IPS-11a (cell line): ENCODE measurements at regions not wholly inside any gene's neighbourhood (a gene's known extent, or its start where the extent isn't known, plus 50 kb on each side); places are given as distances from the start of the nearest gene placed in this dataset.
A peak's percentile ranks its signal among the peaks of the same experiment; 100 is the strongest.

Experiments used
- H3K4me3 ChIP-seq: one replicate; pipeline ENCODE4 v1.5.1; 2013; ENCODE audit warnings: low read depth, low read length, control low read depth

DNA sequence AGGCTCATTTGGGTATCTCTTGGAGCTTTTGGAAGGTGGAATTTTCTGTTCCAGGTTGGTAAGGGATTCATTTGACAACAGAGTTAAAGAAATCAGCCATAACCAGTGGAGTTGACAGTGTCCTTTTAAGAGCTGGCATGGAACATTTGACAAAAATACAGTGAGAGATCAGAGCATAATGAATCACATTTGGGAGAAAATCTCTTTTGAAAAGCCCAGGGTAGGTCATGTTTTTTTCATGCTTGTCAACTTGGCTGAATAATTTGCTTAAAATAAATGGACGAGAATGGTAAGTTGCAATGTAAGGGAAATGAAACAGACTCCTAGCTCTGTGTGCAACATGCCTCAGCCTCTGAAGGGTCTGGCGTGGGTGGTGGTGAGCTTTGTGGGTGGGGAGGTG is 235.3 kb upstream of the N4BP1 start:
- H3K4me3 ChIP-seq, result no peak overlapping the region

DNA sequence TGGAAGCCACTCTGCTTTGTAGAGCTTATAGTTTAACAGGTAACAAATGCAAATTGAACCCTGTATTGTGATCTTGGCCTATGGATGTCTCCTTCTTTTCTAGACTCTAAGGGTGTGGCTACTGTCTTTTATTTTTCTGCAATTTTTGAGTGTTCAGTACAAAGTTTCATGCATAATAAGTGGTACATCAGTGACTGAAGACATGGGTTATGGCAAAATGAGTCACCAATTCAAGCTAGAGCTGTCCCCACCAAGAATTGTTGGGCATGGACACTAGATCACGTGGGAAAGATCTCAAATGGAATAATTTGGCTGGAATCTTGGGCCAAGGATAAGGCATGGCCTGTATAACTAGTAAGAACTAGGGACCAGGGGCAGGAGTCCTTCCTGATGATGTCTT is 228.4 kb upstream of the N4BP1 start:
- no peak overlapping the region for H3K4me3 ChIP-seq

DNA sequence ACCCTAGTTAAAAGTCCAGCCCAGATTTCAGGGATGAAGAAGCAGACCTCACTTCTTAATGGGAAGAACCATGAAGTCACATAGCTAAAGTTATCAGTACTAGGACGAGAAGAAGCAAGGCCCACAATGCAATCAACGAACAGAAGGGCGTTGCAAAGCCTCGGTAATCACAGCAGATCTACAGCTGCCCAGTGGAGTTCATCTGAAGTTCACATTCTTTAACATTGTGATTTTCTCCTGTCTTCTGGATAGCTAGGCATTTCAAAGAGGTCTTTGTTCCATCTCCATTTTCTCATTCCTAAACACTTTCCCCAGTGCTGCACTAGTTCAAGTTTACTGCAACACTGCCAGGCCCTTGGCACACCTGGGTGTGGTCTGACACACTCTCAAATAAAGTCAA is 226.7 kb upstream of the N4BP1 start:
- H3K4me3 ChIP-seq, result no peak overlapping the region

DNA sequence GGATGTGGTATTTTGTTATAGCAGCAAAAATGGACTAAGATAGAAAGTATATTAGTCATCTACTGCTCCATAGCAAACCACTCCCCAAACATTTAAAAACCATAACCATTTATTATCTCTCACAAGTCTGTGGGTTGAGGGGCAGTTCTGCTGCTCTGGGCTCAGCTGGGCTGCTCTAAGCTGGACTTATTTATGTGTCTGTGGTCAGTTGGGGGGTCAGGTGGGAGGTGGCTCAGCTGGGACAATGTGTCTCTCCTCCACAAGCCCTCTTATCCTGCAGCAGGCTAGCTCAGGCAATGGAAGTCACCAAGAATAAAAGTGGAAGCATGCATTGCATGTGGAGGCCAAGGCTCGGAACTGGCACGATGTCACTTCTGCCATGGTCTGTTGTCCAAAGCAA is 226.1 kb upstream of the N4BP1 start:
- no peak overlapping the region for H3K4me3 ChIP-seq

- H3K4me3 ChIP-seq, result no peak overlapping the region
Observed at GRCh38 chr16:48834576-48834975, 224.6 kb upstream of the N4BP1 start.

- no peak overlapping the region for H3K4me3 ChIP-seq
Observed at GRCh38 chr16:48833461-48833860, 223.5 kb upstream of the N4BP1 start.

- H3K4me3 ChIP-seq, result no peak overlapping the region
Observed at GRCh38 chr16:48831076-48831722, 221.2 kb upstream of the N4BP1 start.

- H3K4me3 ChIP-seq, result no peak overlapping the region
Observed at GRCh38 chr16:48829336-48830310, 219.6 kb upstream of the N4BP1 start.

- no peak overlapping the region for H3K4me3 ChIP-seq
Observed at GRCh38 chr16:48824271-48824670, 214.3 kb upstream of the N4BP1 start.

DNA sequence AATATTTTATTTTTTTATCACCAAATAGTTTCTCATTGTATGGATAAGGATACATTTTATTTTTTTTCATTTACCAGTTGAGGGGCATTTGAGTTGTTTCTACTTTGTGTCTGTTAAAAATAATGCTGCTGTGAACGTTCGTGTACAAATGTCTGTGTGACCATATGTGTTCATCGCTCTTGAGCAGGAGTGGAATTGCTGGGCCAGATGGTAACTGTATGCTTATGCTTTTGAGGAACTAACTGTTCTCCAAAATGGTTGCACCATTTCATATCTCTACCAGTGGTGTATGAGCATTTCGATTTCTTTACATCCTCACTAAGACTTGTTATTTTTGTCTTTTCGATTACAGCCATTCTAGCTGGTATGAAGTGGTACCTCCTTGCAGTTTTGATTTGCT is 212.5 kb upstream of the N4BP1 start:
- H3K4me3 ChIP-seq, result no peak overlapping the region

- no peak overlapping the region for H3K4me3 ChIP-seq
Observed at GRCh38 chr16:48820379-48820778, 210.4 kb upstream of the N4BP1 start.

DNA sequence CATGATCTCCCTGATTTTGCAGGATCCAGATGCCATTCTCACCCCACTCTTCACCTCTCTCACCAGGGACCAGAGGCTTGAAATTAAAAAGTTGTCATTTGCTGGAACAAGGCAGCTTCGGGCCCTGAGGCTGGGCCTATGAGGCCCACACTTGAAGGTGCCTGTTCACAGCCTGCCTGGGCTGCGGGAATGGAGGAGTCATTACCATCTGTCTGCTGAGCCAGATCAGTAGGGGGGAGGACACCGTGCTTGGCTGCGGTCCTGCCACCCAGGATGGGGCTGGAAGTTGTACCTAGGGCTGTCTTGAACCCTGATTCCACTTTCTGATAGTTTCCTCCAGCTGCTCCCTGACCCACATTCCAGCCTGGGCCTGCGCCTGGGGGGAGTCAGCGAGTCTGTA is 208.3 kb upstream of the N4BP1 start:
- H3K4me3 ChIP-seq, result no peak overlapping the region

DNA sequence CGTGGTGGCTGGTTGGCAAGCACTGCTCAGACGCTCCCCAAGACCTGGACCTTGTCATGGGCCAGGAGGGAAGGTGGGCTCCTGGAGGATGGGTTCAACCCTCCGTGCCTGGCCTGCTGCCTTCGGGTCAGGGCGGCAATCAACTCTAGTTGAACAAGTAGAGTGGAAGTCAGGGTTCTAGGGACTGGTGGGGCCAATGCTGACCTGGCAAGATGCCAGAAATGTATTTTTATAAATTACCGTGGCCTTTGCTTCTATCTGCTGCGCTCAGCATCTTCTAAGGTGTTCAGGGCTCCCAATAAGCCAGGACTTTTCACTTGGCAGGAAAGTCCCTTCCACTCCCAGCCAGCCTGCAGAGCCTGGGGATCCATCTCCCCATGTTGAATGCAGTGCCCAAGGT is 207.1 kb upstream of the N4BP1 start:
- no peak overlapping the region for H3K4me3 ChIP-seq

DNA sequence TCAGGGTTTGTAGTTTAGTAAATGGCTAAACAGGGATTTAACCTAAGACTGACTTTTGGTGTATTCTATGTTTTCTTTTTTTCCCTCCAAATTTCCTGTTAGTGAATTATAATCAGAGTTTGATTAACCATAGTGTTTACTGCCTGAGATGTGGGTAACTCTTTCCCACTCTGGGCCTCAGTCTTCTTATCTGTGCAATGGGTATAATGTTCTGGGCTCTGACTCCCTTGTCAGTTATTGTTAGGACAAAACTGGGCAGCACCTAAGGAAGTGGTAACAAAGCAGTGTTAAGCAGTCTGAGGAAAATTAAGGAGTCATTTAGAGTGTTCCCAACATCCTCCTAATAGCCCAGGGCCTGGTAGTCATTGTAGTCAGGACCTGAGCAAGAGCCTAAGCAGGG is 206.4 kb upstream of the N4BP1 start:
- H3K4me3 ChIP-seq, result no peak overlapping the region

- H3K4me3 ChIP-seq, result no peak overlapping the region
Observed at GRCh38 chr16:48814994-48815393, 205.0 kb upstream of the N4BP1 start.

DNA sequence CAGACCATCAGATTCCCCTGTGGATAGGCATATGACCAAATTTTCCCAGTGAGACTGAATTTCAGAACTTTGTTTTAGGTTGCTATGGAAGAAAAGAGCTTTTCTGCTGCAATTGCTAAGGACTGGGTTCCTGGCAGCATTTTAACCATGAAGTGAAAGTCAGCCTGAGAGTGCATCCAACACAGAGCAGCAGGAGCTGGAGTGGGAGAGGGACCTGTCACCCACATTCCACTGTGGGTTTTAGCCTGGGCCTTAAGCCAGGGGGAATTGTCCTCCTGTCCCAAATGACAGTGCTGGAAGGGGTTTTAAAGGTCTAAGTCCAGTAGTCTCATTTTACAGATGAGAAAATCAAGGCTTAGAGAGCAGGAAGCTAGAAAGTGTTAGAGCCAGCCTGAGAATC is 203.5 kb upstream of the N4BP1 start:
- no peak overlapping the region for H3K4me3 ChIP-seq

GRCh38 chr16:48812856-48813255 is 202.9 kb upstream of the N4BP1 start:
- no peak overlapping the region for H3K4me3 ChIP-seq

GRCh38 chr16:48811478-48811877 is 201.5 kb upstream of the N4BP1 start:
- H3K4me3 ChIP-seq, result peak overlapping the region; percentile 39

DNA sequence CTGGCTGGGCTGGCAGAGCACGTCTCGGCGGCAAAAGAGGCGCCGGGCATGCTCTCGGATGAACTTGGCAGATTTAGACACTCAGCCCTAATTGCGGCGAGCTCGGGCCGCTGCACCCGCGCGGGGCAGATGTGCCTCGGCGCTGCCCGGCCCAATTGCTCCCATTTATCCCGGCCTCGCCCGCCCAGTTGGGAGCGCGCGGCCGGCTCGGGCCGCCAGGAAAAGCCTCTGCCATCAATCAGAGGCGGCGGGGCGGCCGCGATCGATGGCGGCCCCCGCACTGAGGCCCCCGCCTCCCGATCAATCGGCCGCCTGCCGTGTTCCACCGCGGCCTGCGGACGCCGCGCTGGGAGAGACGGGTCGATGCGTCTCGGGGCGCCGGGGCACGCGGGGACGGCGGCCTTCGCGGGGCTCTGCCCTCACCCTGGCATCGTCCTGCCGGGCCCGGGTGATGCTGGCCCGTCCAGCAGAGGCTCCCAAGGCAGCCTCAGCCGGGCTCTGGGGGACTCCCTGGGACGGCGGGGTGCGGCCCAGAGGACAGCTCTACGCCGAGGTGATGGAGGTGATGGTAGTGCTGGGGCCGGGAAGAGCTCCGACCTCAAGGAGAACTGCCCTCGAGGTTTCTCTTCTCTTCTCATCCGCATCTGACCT is 200.9 kb upstream of the N4BP1 start:
- peak overlapping the region; percentile 39 for H3K4me3 ChIP-seq

GRCh38 chr16:48810436-48810802 is 200.4 kb upstream of the N4BP1 start:
- H3K4me3 ChIP-seq, result peak overlapping the region; percentile 39

DNA sequence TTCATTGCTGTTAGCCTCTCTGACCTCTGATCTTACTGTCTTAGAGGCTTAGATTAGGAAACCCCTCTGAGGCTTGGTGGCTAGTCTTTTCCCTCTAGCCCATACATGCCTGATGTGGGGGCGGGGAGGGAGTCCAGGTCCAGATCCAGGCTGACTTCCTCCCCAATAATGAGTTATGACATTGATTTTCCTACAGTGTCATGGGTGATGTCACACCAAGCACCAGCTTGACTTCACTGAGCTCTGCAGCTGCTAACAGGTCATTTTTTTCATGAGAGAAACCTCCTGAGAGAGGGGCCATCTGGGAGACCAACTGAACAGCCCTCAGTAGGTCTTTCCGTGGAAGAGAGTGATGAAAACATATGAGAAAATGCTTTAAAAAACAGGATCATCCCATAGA is 180.2 kb upstream of the N4BP1 start:
- no peak overlapping the region for H3K4me3 ChIP-seq

DNA sequence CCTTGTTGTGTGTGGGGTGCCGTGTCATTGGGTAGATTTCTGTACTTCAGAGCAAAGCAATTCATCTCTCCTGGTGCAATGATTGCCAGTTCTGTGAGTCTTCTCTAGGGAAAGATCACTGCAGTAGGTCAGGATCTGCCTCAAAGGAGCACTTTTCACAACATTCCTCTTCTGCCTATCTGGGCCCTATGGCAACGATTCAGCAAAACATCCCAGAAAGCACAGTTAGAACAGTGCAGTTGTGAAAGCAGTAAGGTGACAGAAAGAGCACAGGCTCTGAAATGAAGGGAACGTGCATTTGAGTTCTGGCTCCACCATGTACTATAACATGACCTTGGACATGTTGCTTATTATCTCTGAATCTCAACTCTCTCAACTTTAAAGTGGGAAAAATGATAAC is 178.5 kb upstream of the N4BP1 start:
- no peak overlapping the region for H3K4me3 ChIP-seq
